22Rv1 (cell line): ENCODE measurements at regions not wholly inside any gene's neighbourhood (a gene's known extent, or its start where the extent isn't known, plus 50 kb on each side); places are given as distances from the start of the nearest gene placed in this dataset.

Experiments
- H3K27ac ChIP-seq: fragments of 450-650 bp; 2 replicates; pipeline ENCODE4 v1.5.1; 2017
- CTCF ChIP-seq: fragments of 450-650 bp; IDR thresholded peaks from 2 replicates; pipeline ENCODE4 v1.5.1; 2017; ENCODE audit warnings: mild to moderate bottlenecking
- ZFX ChIP-seq: fragments of 450-650 bp; IDR thresholded peaks from 2 replicates; pipeline ENCODE4 v1.6.1; 2017; ENCODE audit warnings: antibody characterized with exemption, borderline replicate concordance

GRCh38 chr2:211126256-211126655 lies 569.9 kb downstream of the CPS1 start:
- TF ChIP-seq CTCF (no peak), ZFX (no peak)
- no peak overlapping the region for H3K27ac ChIP-seq

- TF ChIP-seq CTCF, result no peak
- TF ChIP-seq ZFX, result no peak
- H3K27ac ChIP-seq, result no peak overlapping the region
Measured at GRCh38 chr2:211127501-211127900, 571.1 kb downstream of the CPS1 start.

GRCh38 chr2:211128287-211128686 lies 571.9 kb downstream of the CPS1 start:
- TF ChIP-seq CTCF (no peak), ZFX (no peak)
- no peak overlapping the region for H3K27ac ChIP-seq

GRCh38 chr2:211129798-211130197 lies 573.4 kb downstream of the CPS1 start:
- no peak for TF ChIP-seq ZFX
- TF ChIP-seq CTCF, result no peak
- no peak overlapping the region for H3K27ac ChIP-seq

- H3K27ac ChIP-seq, result no peak overlapping the region
- no peak for TF ChIP-seq CTCF
- TF ChIP-seq ZFX, result no peak
Measured at GRCh38 chr2:211132046-211132445, 575.6 kb downstream of the CPS1 start.

- H3K27ac ChIP-seq, result no peak overlapping the region
- TF ChIP-seq CTCF, result no peak
- TF ChIP-seq ZFX, result no peak
Measured at GRCh38 chr2:211132573-211132972, 576.2 kb downstream of the CPS1 start.

- TF ChIP-seq CTCF, result no peak
- no peak for TF ChIP-seq ZFX
- H3K27ac ChIP-seq, result no peak overlapping the region
Measured at GRCh38 chr2:211133766-211134165, 577.4 kb downstream of the CPS1 start.
